ENCODE measurements at regions not wholly inside any gene's neighbourhood (a gene's known extent, or its start where the extent isn't known, plus 50 kb on each side); places are given as distances from the start of the nearest gene placed in this dataset.

DNA sequence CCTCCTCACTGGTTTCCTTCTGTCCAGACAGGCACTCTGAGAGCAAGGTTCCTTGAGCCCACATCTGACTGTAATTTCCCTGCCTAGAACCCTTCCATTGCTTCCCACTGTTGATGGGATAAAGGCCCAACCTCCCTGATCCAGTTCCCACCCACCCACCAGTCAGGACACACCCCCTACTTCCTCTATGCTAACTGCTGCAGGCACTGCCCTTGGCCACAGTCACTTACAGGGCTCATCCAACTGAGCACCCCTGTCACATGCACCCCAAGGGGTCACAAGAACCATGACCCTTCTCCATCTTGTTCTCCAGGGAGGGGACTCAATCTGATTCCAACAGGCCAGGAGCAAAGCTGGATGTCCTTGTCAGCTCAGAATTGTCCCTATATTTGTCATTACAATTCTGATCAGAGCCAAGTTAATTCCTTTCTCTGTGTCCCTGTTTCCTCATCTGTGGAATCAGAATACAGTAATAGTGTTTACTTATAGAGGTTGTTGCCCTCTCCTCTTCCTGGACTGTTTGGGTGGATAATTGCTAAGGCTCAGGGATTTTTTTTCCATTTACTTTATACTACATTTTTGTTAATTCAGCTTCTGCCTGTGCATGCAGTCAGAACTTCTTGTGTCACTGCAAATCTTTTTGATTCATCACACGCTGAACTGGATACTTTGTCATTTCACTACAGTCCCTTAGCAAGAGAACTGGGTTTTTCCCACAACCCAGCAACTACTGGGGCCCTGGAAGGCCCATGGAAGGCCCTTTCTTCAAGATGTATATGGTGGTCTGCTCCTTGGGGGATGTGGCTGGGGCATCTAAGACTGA, 105.6 kb upstream of the MAMLD1 start:
- TF ChIP-seq CTCF (IDR thresholded peaks at IDR 0.05), result no peak
- no peak for TF ChIP-seq POLR2AphosphoS5 (IDR thresholded peaks at IDR 0.05)
